GM06990 (cell line): ENCODE measurements at regions not wholly inside any gene's neighbourhood (a gene's known extent, or its start where the extent isn't known, plus 50 kb on each side); places are given as distances from the start of the nearest gene placed in this dataset.

Source experiments
- DNase-seq: peaks from one replicate; pipeline ENCODE4 v3.0.0-alpha.2; 2011; ENCODE audit not compliant: insufficient read length; ENCODE audit errors: extremely low read depth
- H3K27me3 ChIP-seq: replicated peaks from 2 replicates; pipeline ENCODE4 v1.6.0; 2011; ENCODE audit warnings: low read length; ENCODE audit not compliant: control insufficient read depth, insufficient read depth
- H3K36me3 ChIP-seq: 2 replicates; pipeline ENCODE4 v1.5.1; 2011; ENCODE audit warnings: low read length; ENCODE audit not compliant: control insufficient read depth, insufficient read depth
- H3K4me3 ChIP-seq: replicated peaks from 2 replicates; pipeline ENCODE4 v1.5.1; 2011; ENCODE audit warnings: low read depth, mild to moderate bottlenecking, control low read depth, low read length
- TF ChIP-seq, protein P1 (sequence below): IDR thresholded peaks from 2 replicates; pipeline ENCODE4 v1.5.1; 2011; ENCODE audit warnings: low read length, control low read depth, mild to moderate bottlenecking, inconsistent platforms; ENCODE audit not compliant: insufficient read depth, poor library complexity, severe bottlenecking

GRCh38 chrX:82658492-82658891 lies 849.6 kb upstream of the POU3F4 start:
- Histone ChIP-seq H3K27me3 (no peaks in the 10 kb centered on the region), H3K4me3 (no peak overlapping the region), H3K36me3 (no peaks in the 10 kb centered on the region)
- no peak for DNase-seq
- TF ChIP-seq, protein P1, sequence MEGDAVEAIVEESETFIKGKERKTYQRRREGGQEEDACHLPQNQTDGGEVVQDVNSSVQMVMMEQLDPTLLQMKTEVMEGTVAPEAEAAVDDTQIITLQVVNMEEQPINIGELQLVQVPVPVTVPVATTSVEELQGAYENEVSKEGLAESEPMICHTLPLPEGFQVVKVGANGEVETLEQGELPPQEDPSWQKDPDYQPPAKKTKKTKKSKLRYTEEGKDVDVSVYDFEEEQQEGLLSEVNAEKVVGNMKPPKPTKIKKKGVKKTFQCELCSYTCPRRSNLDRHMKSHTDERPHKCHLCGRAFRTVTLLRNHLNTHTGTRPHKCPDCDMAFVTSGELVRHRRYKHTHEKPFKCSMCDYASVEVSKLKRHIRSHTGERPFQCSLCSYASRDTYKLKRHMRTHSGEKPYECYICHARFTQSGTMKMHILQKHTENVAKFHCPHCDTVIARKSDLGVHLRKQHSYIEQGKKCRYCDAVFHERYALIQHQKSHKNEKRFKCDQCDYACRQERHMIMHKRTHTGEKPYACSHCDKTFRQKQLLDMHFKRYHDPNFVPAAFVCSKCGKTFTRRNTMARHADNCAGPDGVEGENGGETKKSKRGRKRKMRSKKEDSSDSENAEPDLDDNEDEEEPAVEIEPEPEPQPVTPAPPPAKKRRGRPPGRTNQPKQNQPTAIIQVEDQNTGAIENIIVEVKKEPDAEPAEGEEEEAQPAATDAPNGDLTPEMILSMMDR, result no peak

DNA sequence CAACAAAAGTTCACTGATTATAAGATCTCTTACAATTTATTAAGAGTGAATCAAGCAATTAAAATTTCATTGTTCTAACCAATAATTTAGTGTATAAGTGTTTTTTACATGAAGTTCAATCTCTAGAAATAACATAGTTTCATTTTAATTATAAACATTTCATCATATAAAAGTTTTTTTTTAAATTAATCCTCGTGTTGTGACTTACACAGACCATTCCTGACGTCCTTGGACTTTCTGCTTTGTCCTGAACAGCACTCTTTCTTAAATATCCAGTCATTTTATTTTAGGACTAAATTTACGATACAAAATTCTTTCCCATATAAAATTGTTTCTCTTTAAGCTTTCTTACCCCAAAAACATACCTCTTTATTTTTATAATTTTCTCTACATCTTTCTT lies 841.7 kb upstream of the POU3F4 start:
- TF ChIP-seq, protein P1, result no peak
- Histone ChIP-seq H3K27me3 (no peaks in the 10 kb centered on the region), H3K4me3 (no peak overlapping the region), H3K36me3 (no peaks in the 10 kb centered on the region)
- DNase-seq, result no peak

DNA sequence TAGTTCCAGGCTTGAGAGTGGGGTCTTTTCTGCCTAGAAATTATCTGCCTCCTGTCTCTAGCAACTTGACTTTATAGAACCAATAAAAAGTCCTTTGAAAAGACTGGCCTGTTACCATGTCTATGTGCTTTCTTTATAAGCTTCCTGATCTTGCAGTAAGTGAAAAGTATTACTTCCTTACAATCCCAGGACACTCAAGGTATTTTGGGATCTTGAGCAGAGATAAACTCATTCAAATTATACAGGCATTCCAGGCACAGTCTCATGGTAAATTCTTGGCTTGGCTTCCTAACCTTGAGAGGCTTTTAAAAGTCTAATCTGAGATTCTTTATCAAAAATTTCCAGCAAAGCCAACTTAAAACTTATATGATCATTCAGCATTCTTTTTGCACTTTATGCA lies 833.0 kb upstream of the POU3F4 start:
- TF ChIP-seq, protein P1, result no peak
- no peaks in the 10 kb centered on the region for H3K36me3 ChIP-seq
- no peak for DNase-seq
- no peak overlapping the region for H3K4me3 ChIP-seq
- H3K27me3 ChIP-seq, result no peaks in the 10 kb centered on the region

DNA sequence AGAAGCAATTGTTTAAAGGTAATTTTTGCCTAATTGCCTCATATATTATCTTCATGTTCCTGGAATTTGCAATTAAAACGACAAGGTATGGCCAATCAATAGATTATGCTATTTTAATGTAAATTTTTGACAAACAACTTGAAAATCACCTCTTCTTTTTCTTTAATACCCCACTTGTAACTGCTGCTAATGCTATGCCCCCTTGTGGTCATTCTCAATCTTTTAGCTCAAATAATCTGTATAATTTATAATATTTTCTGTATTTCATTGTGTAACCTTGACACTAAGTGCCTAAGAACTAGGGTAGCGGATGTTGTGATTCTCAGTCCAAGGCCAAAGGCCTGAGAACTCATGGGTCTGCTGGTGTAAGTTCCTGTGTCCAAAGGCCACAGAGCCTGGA lies 831.7 kb upstream of the POU3F4 start:
- Histone ChIP-seq H3K4me3 (no peak overlapping the region), H3K36me3 (no peaks in the 10 kb centered on the region), H3K27me3 (no peaks in the 10 kb centered on the region)
- DNase-seq, result no peak
- TF ChIP-seq, protein P1, result peak; percentile 27

DNA sequence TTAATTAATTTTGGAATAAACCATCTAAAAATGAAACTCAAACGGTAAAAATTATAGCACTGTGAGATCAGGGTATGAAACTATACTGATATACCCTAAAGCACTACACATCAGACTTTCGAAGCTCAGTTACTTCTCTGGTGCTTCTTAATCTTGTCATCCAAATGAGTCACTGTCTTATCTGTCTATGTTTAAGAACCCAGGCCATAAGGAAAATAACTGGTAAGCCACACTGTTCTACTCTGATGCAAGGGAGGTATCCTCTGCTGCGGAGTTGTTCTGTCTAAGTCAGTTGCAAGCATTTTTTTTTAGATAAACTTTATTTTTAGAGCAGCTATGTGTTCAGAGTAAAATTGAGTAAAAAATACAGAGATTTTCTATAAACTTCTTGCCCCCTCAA lies 830.8 kb upstream of the POU3F4 start:
- no peak for DNase-seq
- Histone ChIP-seq H3K4me3 (no peak overlapping the region), H3K27me3 (no peaks in the 10 kb centered on the region), H3K36me3 (no peaks in the 10 kb centered on the region)
- TF ChIP-seq, protein P1, result no peak

GRCh38 chrX:82692991-82693390 lies 815.1 kb upstream of the POU3F4 start:
- Histone ChIP-seq H3K27me3 (no peaks in the 10 kb centered on the region), H3K4me3 (no peak overlapping the region), H3K36me3 (no peaks in the 10 kb centered on the region)
- no peak for DNase-seq
- TF ChIP-seq, protein P1, result no peak
